OCI-LY7 (cell line): ENCODE measurements at regions not wholly inside any gene's neighbourhood (a gene's known extent, or its start where the extent isn't known, plus 50 kb on each side); places are given as distances from the start of the nearest gene placed in this dataset.

Source experiments
- BruUV-seq: library from RNA; stranded (reverse); fragments of 400-500 nt; replicated peaks from 2 replicates; lab custom pipeline; 2021; lab: Mats Ljungman, UMichigan
- CTCF ChIA-PET: fragments of 300-600 bp; sonication (Branson Sonifier 250); formaldehyde crosslinking; loops from one replicate; lab custom pipeline; 2022; ENCODE audit warnings: antibody characterized with exemption; ENCODE audit not compliant: unreplicated experiment; lab: Charles Lee
- POLR2A ChIA-PET: fragments of 300-600 bp; sonication (Branson Sonifier 250); formaldehyde crosslinking; loops from one replicate; lab custom pipeline; 2022; ENCODE audit warnings: antibody characterized with exemption; lab: Charles Lee
- DNase-seq: peaks from one replicate; pipeline ENCODE4 v3.0.0-alpha.2; 2015; ENCODE audit warnings: low spot score
- H2AFZ ChIP-seq: fragments of 200-600 bp; sonication (generic), shearing (Covaris generic); 2 replicates; pipeline ENCODE4 v1.6.1; 2014; ENCODE audit warnings: mild to moderate bottlenecking, antibody characterized with exemption, low read length, moderate library complexity
- H3K27ac ChIP-seq: fragments of 200-600 bp; sonication (generic); 2 replicates; pipeline ENCODE4 v1.5.1; 2014; ENCODE audit warnings: mixed run types, low read depth, mild to moderate bottlenecking, moderate library complexity, low read length, inconsistent platforms; ENCODE audit not compliant: poor library complexity, severe bottlenecking
- H3K36me3 ChIP-seq: fragments of 200-600 bp; sonication (generic); 2 replicates; pipeline ENCODE4 v1.6.1; 2014; ENCODE audit warnings: mild to moderate bottlenecking, antibody characterized with exemption, low read length, moderate library complexity, mixed read lengths; ENCODE audit not compliant: insufficient read depth
- H3K4me1 ChIP-seq: fragments of 200-600 bp; sonication (generic); 2 replicates; pipeline ENCODE4 v1.5.1; 2014; ENCODE audit warnings: mild to moderate bottlenecking, low read length; ENCODE audit not compliant: insufficient read depth, poor library complexity, severe bottlenecking
- H3K4me2 ChIP-seq: fragments of 200-600 bp; sonication (generic); 2 replicates; pipeline ENCODE4 v1.6.1; 2014; ENCODE audit warnings: mild to moderate bottlenecking, low read length
- H3K4me3 ChIP-seq: fragments of 200-600 bp; sonication (generic); 2 replicates; pipeline ENCODE4 v1.5.1; 2014; ENCODE audit warnings: mild to moderate bottlenecking, low read depth, low read length; ENCODE audit not compliant: poor library complexity, severe bottlenecking
- H3K79me2 ChIP-seq: fragments of 200-600 bp; sonication (generic); 2 replicates; pipeline ENCODE4 v1.6.1; 2016; ENCODE audit warnings: low read depth, mild to moderate bottlenecking, low read length, moderate library complexity, mixed read lengths; ENCODE audit not compliant: insufficient read depth
- H3K9me2 ChIP-seq: fragments of 200-600 bp; sonication (generic); 2 replicates; pipeline ENCODE4 v1.6.1; 2016; ENCODE audit warnings: mild to moderate bottlenecking, low read length, mixed read lengths; ENCODE audit not compliant: insufficient read depth
- H3K9me3 ChIP-seq: fragments of 200-600 bp; sonication (generic); 2 replicates; pipeline ENCODE4 v1.6.1; 2014; ENCODE audit warnings: mild to moderate bottlenecking, mixed run types, low read length, mixed read lengths
- H4K20me1 ChIP-seq: fragments of 200-600 bp; sonication (generic); 2 replicates; pipeline ENCODE4 v1.6.1; 2014; ENCODE audit warnings: mild to moderate bottlenecking, antibody characterized with exemption, low read length, moderate library complexity, mixed read lengths; ENCODE audit not compliant: insufficient read depth
- EZH2phosphoT487 ChIP-seq: fragments of 200-600 bp; sonication (generic); IDR thresholded peaks from 2 replicates; pipeline ENCODE4 v1.6.1; 2018; ENCODE audit warnings: low read depth, borderline replicate concordance, mild to moderate bottlenecking, mixed run types, antibody characterized with exemption, low read length, moderate library complexity, mixed read lengths
- intact Hi-C: fragments of 100-400 bp; cut with micrococcal nuclease; formaldehyde crosslinking; loops from one replicate; pipeline ENCODE4 v1.10.0; 2022; ENCODE audit not compliant: unreplicated experiment
- TF ChIP-seq, protein P1 (sequence below): fragments of 200-600 bp; sonication (generic); conservative IDR thresholded peaks from 2 replicates; pipeline ENCODE4 v1.5.1; 2014; ENCODE audit warnings: mild to moderate bottlenecking, antibody characterized with exemption, low read length, moderate library complexity, mixed read lengths

DNA sequence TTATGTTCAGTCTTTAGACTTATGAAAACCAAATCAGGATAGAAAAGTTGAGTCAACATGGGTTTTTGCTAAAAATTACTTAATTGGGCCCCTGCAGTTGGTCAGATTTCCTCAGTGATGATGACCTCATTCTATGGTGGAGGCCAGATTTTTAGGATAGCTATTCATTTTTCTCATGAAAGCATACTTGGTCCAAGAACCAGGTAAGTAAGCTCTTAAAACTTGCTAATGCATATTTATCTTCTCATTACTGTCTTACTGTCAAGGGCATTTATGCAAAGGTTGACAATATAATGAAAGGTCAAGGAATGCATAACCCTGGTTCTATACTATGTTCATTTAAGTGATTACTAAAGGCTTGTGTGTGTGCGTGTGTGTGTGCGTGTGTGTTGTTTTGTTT lies 650.6 kb downstream of the SATB2 start:
- Histone ChIP-seq H2AFZ (no peak overlapping the region), H3K9me3 (no peaks in the 10 kb centered on the region), H3K36me3 (no peaks in the 10 kb centered on the region), H3K4me1 (no peaks in the 10 kb centered on the region), H3K9me2 (no peaks in the 10 kb centered on the region), H3K79me2 (no peaks in the 10 kb centered on the region), H3K27ac (no peak overlapping the region), H3K4me3 (no peak overlapping the region), H4K20me1 (no peaks in the 10 kb centered on the region), H3K4me2 (no peak overlapping the region)
- no peak for DNase-seq
- intact Hi-C loops = no loop called here
- POLR2A ChIA-PET = no interaction called here
- no TSS peak for BruUV-seq
- CTCF ChIA-PET = no interaction called here
- TF ChIP-seq, protein P1, sequence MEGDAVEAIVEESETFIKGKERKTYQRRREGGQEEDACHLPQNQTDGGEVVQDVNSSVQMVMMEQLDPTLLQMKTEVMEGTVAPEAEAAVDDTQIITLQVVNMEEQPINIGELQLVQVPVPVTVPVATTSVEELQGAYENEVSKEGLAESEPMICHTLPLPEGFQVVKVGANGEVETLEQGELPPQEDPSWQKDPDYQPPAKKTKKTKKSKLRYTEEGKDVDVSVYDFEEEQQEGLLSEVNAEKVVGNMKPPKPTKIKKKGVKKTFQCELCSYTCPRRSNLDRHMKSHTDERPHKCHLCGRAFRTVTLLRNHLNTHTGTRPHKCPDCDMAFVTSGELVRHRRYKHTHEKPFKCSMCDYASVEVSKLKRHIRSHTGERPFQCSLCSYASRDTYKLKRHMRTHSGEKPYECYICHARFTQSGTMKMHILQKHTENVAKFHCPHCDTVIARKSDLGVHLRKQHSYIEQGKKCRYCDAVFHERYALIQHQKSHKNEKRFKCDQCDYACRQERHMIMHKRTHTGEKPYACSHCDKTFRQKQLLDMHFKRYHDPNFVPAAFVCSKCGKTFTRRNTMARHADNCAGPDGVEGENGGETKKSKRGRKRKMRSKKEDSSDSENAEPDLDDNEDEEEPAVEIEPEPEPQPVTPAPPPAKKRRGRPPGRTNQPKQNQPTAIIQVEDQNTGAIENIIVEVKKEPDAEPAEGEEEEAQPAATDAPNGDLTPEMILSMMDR = no peak

DNA sequence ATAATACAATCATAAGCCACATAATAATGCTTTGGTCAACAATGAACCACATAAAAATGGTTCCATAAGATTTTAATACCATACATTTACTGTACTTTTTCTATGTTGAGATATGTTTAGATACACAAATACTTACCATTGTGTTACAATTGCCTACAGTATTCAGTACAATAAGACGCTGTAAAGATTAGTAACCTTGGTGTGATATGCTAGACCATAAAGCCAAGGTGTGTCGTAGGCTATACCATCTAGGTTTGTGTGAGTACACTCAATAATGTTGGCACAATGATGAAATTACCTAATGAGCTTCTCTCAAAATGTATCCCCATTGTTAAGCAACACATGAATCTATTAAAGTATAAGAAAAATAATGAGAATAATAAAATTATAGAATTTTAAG lies 662.3 kb downstream of the SATB2 start:
- Histone ChIP-seq H3K27ac (no peak overlapping the region), H4K20me1 (no peaks in the 10 kb centered on the region), H3K9me2 (no peaks in the 10 kb centered on the region), H3K9me3 (no peaks in the 10 kb centered on the region; the same call in 1 of the 2 replicates), H3K36me3 (no peaks in the 10 kb centered on the region), H3K4me2 (no peak overlapping the region), H3K79me2 (no peaks in the 10 kb centered on the region), H2AFZ (no peak overlapping the region), H3K4me3 (no peak overlapping the region), H3K4me1 (no peaks in the 10 kb centered on the region)
- no TSS peak for BruUV-seq
- intact Hi-C loops = no loop called here
- ChIA-PET CTCF (no interaction called here), POLR2A (no interaction called here)
- DNase-seq = no peak
- TF ChIP-seq, protein P1 = no peak
- no peak for TF ChIP-seq EZH2phosphoT487

DNA sequence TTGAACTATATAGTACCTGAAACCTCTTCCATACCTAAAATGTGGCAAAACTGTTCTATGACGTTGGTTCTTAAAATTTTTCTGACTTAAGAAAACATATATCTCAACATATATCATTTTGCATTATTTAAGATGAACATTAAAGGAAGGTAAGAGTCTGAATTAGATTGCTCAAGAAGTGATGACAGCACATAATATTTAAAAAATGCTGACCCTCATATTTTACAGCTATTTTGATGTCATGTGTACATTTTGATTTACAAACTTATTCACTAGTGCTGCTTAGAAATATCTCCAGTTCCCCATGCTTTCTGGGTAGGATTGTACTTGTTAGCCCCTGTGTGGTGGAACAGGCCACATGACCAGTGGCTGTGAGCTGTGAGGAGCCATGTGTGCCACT lies 666.1 kb downstream of the SATB2 start:
- TF ChIP-seq, protein P1 = no peak
- no peak for TF ChIP-seq EZH2phosphoT487
- CTCF ChIA-PET = interaction anchor here (0.6 kb wide), 1 partner anchor 134 kb away, joined by 3 read pairs; no protein-coding TSS in a partner anchor
- no peak overlapping the region for H3K4me3 ChIP-seq

More for the DNA sequence above, 666.1 kb downstream of the SATB2 start:
- H3K36me3 ChIP-seq = no peaks in the 10 kb centered on the region
- H3K4me1 ChIP-seq = no peaks in the 10 kb centered on the region
- POLR2A ChIA-PET = interaction anchor here (0.5 to 1.4 kb wide), 6 partner anchors 8 to 781 kb away, joined by 3 to 5 read pairs (median 3); no protein-coding TSS in a partner anchor
- peaks cover 11% of the 10 kb centered on the region; the same call in 1 of the 2 replicates for H3K9me3 ChIP-seq
- H3K27ac ChIP-seq = no peak overlapping the region
- no peaks in the 10 kb centered on the region for H4K20me1 ChIP-seq
- BruUV-seq = no TSS peak
- intact Hi-C loops = no loop called here
- H3K4me2 ChIP-seq = no peak overlapping the region
- DNase-seq = no peak
- no peaks in the 10 kb centered on the region for H3K9me2 ChIP-seq
- no peak overlapping the region for H2AFZ ChIP-seq
- no peaks in the 10 kb centered on the region for H3K79me2 ChIP-seq
